Nephron (organoid): ENCODE measurements at regions not wholly inside any gene's neighbourhood (a gene's known extent, or its start where the extent isn't known, plus 50 kb on each side); places are given as distances from the start of the nearest gene placed in this dataset.

ENCODE experiments used
- H3K27ac Mint-ChIP-seq, 3 experiments: 2 replicates each; pipeline ENCODE4 v1.8.0; 2020; ENCODE audit warnings: mixed read lengths in 3 of 3, mild to moderate bottlenecking in 2 of 3, moderate library complexity in 1 of 3
- H3K27me3 Mint-ChIP-seq: 2 replicates; pipeline ENCODE4 v1.8.0; 2021; ENCODE audit warnings: low read depth, mild to moderate bottlenecking, moderate library complexity, mixed read lengths
- H3K36me3 Mint-ChIP-seq: 2 replicates; pipeline ENCODE4 v1.8.0; 2020; ENCODE audit warnings: low read depth, mixed read lengths
- H3K4me1 Mint-ChIP-seq: 2 replicates; pipeline ENCODE4 v1.8.0; 2020; ENCODE audit warnings: mixed read lengths
- H3K4me3 Mint-ChIP-seq, 3 experiments: 2 replicates each; pipeline ENCODE4 v1.8.0; 2020; ENCODE audit warnings: mild to moderate bottlenecking in 3 of 3, mixed read lengths in 3 of 3, moderate library complexity in 2 of 3
- H3K9me3 Mint-ChIP-seq: 2 replicates; pipeline ENCODE4 v1.8.0; 2020; ENCODE audit warnings: mixed read lengths
- CTCF ChIP-seq, 3 experiments: fragments of 200-600 bp; sonication (generic); IDR thresholded peaks; one replicate each; pipeline ENCODE4 v1.5.0; 2021; ENCODE audit warnings: antibody characterized with exemption in 3 of 3; ENCODE audit not compliant: unreplicated experiment in 3 of 3

GRCh38 chr5:2508514-2508913 lies 243.0 kb downstream of the IRX2 start:
- Mint-ChIP-seq H3K27ac (no peak overlapping the region), H3K4me3 (no peak overlapping the region), H3K36me3 (no peaks in the 10 kb centered on the region), H3K4me1 (no peaks in the 10 kb centered on the region), H3K27me3 (peaks cover 53% of the 10 kb centered on the region), H3K9me3 (peaks cover 6% of the 10 kb centered on the region)
- no peak for TF ChIP-seq CTCF (IDR thresholded peaks at IDR 0.05; ENCODE audit: unreplicated experiment in 3 of 3)

GRCh38 chr5:2507611-2508010 lies 243.9 kb downstream of the IRX2 start:
- TF ChIP-seq CTCF (IDR thresholded peaks at IDR 0.05; ENCODE audit: unreplicated experiment in 3 of 3), result no peak
- Mint-ChIP-seq H3K9me3 (peaks cover 6% of the 10 kb centered on the region), H3K27ac (no peak overlapping the region), H3K27me3 (peaks cover 50% of the 10 kb centered on the region), H3K4me3 (no peak overlapping the region), H3K36me3 (no peaks in the 10 kb centered on the region), H3K4me1 (no peaks in the 10 kb centered on the region)

- no peak for TF ChIP-seq CTCF (IDR thresholded peaks at IDR 0.05; ENCODE audit: unreplicated experiment in 3 of 3)
- Mint-ChIP-seq H3K4me3 (no peak overlapping the region), H3K9me3 (peaks cover 9% of the 10 kb centered on the region)
Measured at GRCh38 chr5:2506603-2507002, 244.9 kb downstream of the IRX2 start.

GRCh38 chr5:2505217-2505616 lies 246.3 kb downstream of the IRX2 start:
- Mint-ChIP-seq H3K36me3 (no peaks in the 10 kb centered on the region), H3K27me3 (peaks cover 40% of the 10 kb centered on the region), H3K9me3 (peaks cover 9% of the 10 kb centered on the region), H3K4me1 (no peaks in the 10 kb centered on the region), H3K27ac (no peak overlapping the region), H3K4me3 (no peak overlapping the region)
- TF ChIP-seq CTCF (IDR thresholded peaks at IDR 0.05; ENCODE audit: unreplicated experiment in 3 of 3), result no peak

More at GRCh38 chr5:2506603-2507002, 244.9 kb downstream of the IRX2 start:
- Mint-ChIP-seq H3K4me1 (no peaks in the 10 kb centered on the region), H3K36me3 (no peaks in the 10 kb centered on the region), H3K27ac (no peak overlapping the region), H3K27me3 (peaks cover 50% of the 10 kb centered on the region)

- H3K4me3 Mint-ChIP-seq, result no peak overlapping the region
- peaks cover 10% of the 10 kb centered on the region for H3K9me3 Mint-ChIP-seq
- no peaks in the 10 kb centered on the region for H3K36me3 Mint-ChIP-seq
- H3K4me1 Mint-ChIP-seq, result no peaks in the 10 kb centered on the region
- H3K27me3 Mint-ChIP-seq, result peaks cover 26% of the 10 kb centered on the region
- no peak overlapping the region for H3K27ac Mint-ChIP-seq
- TF ChIP-seq CTCF (IDR thresholded peaks at IDR 0.05; ENCODE audit: unreplicated experiment in 3 of 3), result no peak
Measured at GRCh38 chr5:2502970-2503594, 248.4 kb downstream of the IRX2 start.

- no peak overlapping the region for H3K4me3 Mint-ChIP-seq
- peaks cover 13% of the 10 kb centered on the region for H3K9me3 Mint-ChIP-seq
- H3K27me3 Mint-ChIP-seq, result peaks cover 5% of the 10 kb centered on the region
- no peaks in the 10 kb centered on the region for H3K36me3 Mint-ChIP-seq
- H3K4me1 Mint-ChIP-seq, result no peaks in the 10 kb centered on the region
- H3K27ac Mint-ChIP-seq, result no peak overlapping the region
- TF ChIP-seq CTCF (IDR thresholded peaks at IDR 0.05; ENCODE audit: unreplicated experiment in 3 of 3), result no peak
Measured at GRCh38 chr5:2499917-2500316, 251.6 kb downstream of the IRX2 start.
